GM18499 (cell line): ENCODE measurements at regions not wholly inside any gene's neighbourhood (a gene's known extent, or its start where the extent isn't known, plus 50 kb on each side); places are given as distances from the start of the nearest gene placed in this dataset.
A peak's percentile ranks its signal among the peaks of the same experiment; 100 is the strongest.

Experiments used
- ATAC-seq: cut with Tn5 transposase; IDR thresholded peaks from one replicate; pipeline ENCODE4 v1.9.1; 2021; ENCODE audit warnings: moderate number of reproducible peaks; ENCODE audit not compliant: insufficient read depth, unreplicated experiment

- no peak for ATAC-seq
Measured at GRCh38 chr5:96248131-96248530, 184.9 kb downstream of the PCSK1 start.

GRCh38 chr5:96247708-96248107 lies 185.3 kb downstream of the PCSK1 start:
- ATAC-seq, result no peak

- no peak for ATAC-seq
Measured at GRCh38 chr5:96247097-96247701, 185.8 kb downstream of the PCSK1 start.

- no peak for ATAC-seq
Measured at GRCh38 chr5:96245140-96246091, 187.6 kb downstream of the PCSK1 start.

GRCh38 chr5:96244696-96245095 lies 188.4 kb downstream of the PCSK1 start:
- ATAC-seq, result no peak

- no peak for ATAC-seq
Measured at GRCh38 chr5:96243862-96244261, 189.2 kb downstream of the PCSK1 start.

GRCh38 chr5:96243203-96243602 lies 189.8 kb downstream of the PCSK1 start:
- no peak for ATAC-seq

- no peak for ATAC-seq
Measured at GRCh38 chr5:96242571-96242970, 190.5 kb downstream of the PCSK1 start.

- no peak for ATAC-seq
Measured at GRCh38 chr5:96236831-96237230, 196.2 kb downstream of the PCSK1 start.

GRCh38 chr5:96236051-96236450 lies 197.0 kb downstream of the PCSK1 start:
- ATAC-seq, result no peak

GRCh38 chr5:96235008-96235910 lies 197.8 kb downstream of the PCSK1 start:
- no peak for ATAC-seq

- no peak for ATAC-seq
Measured at GRCh38 chr5:96232602-96233001, 200.4 kb downstream of the PCSK1 start.

- no peak for ATAC-seq
Measured at GRCh38 chr5:96229188-96229587, 203.9 kb downstream of the PCSK1 start.

GRCh38 chr5:96228408-96228807 lies 204.6 kb downstream of the PCSK1 start:
- no peak for ATAC-seq

- ATAC-seq, result no peak
Measured at GRCh38 chr5:96227957-96228356, 205.1 kb downstream of the PCSK1 start.

GRCh38 chr5:96226941-96227552 lies 206.0 kb downstream of the PCSK1 start:
- ATAC-seq, result no peak

- ATAC-seq, result no peak
Measured at GRCh38 chr5:96222129-96222528, 210.9 kb downstream of the PCSK1 start.

GRCh38 chr5:96220610-96221390 lies 212.2 kb downstream of the PCSK1 start:
- ATAC-seq, result peak; percentile 55

GRCh38 chr5:96219580-96220281 lies 213.3 kb downstream of the PCSK1 start:
- no peak for ATAC-seq
